ENCODE measurements at regions not wholly inside any gene's neighbourhood (a gene's known extent, or its start where the extent isn't known, plus 50 kb on each side); places are given as distances from the start of the nearest gene placed in this dataset.
"Not testable (repeated sequence)": the region's sequence is repeated elsewhere in the genome, so short reads cannot be mapped to it uniquely, and the experiment has no call there.

GRCh38 chr15:24318981-24319380, 356.6 kb upstream of the NPAP1 start:
- ChIA-PET POLR2A (no interaction called here), CTCF (no interaction called here)
- no peak for DNase-seq (ENCODE audit: extremely low spot score)
- no peak for TF ChIP-seq CTCF (IDR thresholded peaks at IDR 0.05; ENCODE audit: control extremely low read depth, extremely low read depth, low read depth, missing control alignments)

GRCh38 chr15:24324096-24324495, 351.5 kb upstream of the NPAP1 start:
- POLR2A ChIA-PET; DNase-seq (ENCODE audit: extremely low spot score); CTCF ChIA-PET: not testable (repeated sequence)

GRCh38 chr15:24326513-24326912, 349.1 kb upstream of the NPAP1 start:
- POLR2A ChIA-PET; CTCF ChIA-PET; DNase-seq (ENCODE audit: extremely low spot score): not testable (repeated sequence)

- DNase-seq (ENCODE audit: extremely low spot score); POLR2A ChIA-PET; CTCF ChIA-PET: not testable (repeated sequence)
These were observed 343.6 kb upstream of the NPAP1 start for GRCh38 chr15:24331964-24332363.

GRCh38 chr15:24341876-24342275, 333.7 kb upstream of the NPAP1 start:
- CTCF ChIA-PET; DNase-seq (ENCODE audit: extremely low spot score); POLR2A ChIA-PET: not testable (repeated sequence)

GRCh38 chr15:24352777-24353176, 322.8 kb upstream of the NPAP1 start:
- DNase-seq (ENCODE audit: extremely low spot score); POLR2A ChIA-PET; CTCF ChIA-PET: not testable (repeated sequence)

GRCh38 chr15:24381103-24381502, 294.5 kb upstream of the NPAP1 start:
- CTCF ChIA-PET; POLR2A ChIA-PET; DNase-seq (ENCODE audit: extremely low spot score): not testable (repeated sequence)

- DNase-seq (ENCODE audit: extremely low spot score); POLR2A ChIA-PET; CTCF ChIA-PET: not testable (repeated sequence)
These were observed 290.3 kb upstream of the NPAP1 start for GRCh38 chr15:24385258-24385657.

GRCh38 chr15:24394303-24394702, 281.3 kb upstream of the NPAP1 start:
- DNase-seq (ENCODE audit: extremely low spot score): no peak
- CTCF ChIA-PET: no interaction called here
- no peak for TF ChIP-seq CTCF (IDR thresholded peaks at IDR 0.05; ENCODE audit: control extremely low read depth, extremely low read depth, low read depth, missing control alignments)
- POLR2A ChIA-PET: no interaction called here

GRCh38 chr15:24412649-24413048, 262.9 kb upstream of the NPAP1 start:
- DNase-seq (ENCODE audit: extremely low spot score); CTCF ChIA-PET; POLR2A ChIA-PET: not testable (repeated sequence)

- DNase-seq (ENCODE audit: extremely low spot score); CTCF ChIA-PET: not testable (repeated sequence)
These were observed 249.1 kb upstream of the NPAP1 start for GRCh38 chr15:24426286-24427054.

GRCh38 chr15:24427055-24427400, 248.5 kb upstream of the NPAP1 start:
- DNase-seq (ENCODE audit: extremely low spot score); POLR2A ChIA-PET; CTCF ChIA-PET: not testable (repeated sequence)

More at GRCh38 chr15:24426286-24427054, 249.1 kb upstream of the NPAP1 start:
- POLR2A ChIA-PET: not testable (repeated sequence)

- CTCF ChIA-PET; POLR2A ChIA-PET; DNase-seq (ENCODE audit: extremely low spot score): not testable (repeated sequence)
These were observed 240.3 kb upstream of the NPAP1 start for GRCh38 chr15:24435075-24435820.

GRCh38 chr15:24437270-24437669, 238.3 kb upstream of the NPAP1 start:
- CTCF ChIA-PET, POLR2A ChIA-PET: not testable (repeated sequence)

GRCh38 chr15:24437735-24438134, 237.8 kb upstream of the NPAP1 start:
- CTCF ChIA-PET; POLR2A ChIA-PET; DNase-seq (ENCODE audit: extremely low spot score): not testable (repeated sequence)

More at GRCh38 chr15:24437270-24437669, 238.3 kb upstream of the NPAP1 start:
- DNase-seq (ENCODE audit: extremely low spot score): not testable (repeated sequence)

GRCh38 chr15:24477107-24478025, 198.2 kb upstream of the NPAP1 start:
- CTCF ChIA-PET; POLR2A ChIA-PET; DNase-seq (ENCODE audit: extremely low spot score): not testable (repeated sequence)
